PFSK-1 (cell line): ENCODE measurements at regions not wholly inside any gene's neighbourhood (a gene's known extent, or its start where the extent isn't known, plus 50 kb on each side); places are given as distances from the start of the nearest gene placed in this dataset.

ENCODE experiments used
- FOXP2 ChIP-seq: optimal IDR thresholded peaks from 2 replicates; pipeline ENCODE3; 2011; ENCODE audit warnings: borderline replicate concordance, control low read depth, inconsistent platforms; ENCODE audit not compliant: insufficient read depth; ENCODE audit errors: extremely low read length, extremely low read depth
- POLR2AphosphoS5 ChIP-seq: IDR thresholded peaks from 2 replicates; pipeline ENCODE4 v1.6.1; 2012; ENCODE audit warnings: low read depth, mild to moderate bottlenecking, control low read depth, low read length, moderate library complexity
- SIN3A ChIP-seq: IDR thresholded peaks from 2 replicates; pipeline ENCODE4 v1.6.1; 2012; ENCODE audit warnings: mild to moderate bottlenecking, low read length, moderate library complexity, borderline replicate concordance; ENCODE audit not compliant: insufficient read depth
- TAF1 ChIP-seq: IDR thresholded peaks from 2 replicates; pipeline ENCODE4 v1.6.1; 2012; ENCODE audit warnings: low read length, control low read depth, borderline replicate concordance; ENCODE audit not compliant: insufficient read depth
- TF ChIP-seq, protein P1 (sequence below), 2 experiments: IDR thresholded peaks; 2 replicates each; pipeline versions ENCODE4 v1.6.1 to v1.8.0; 2011 to 2012; ENCODE audit warnings: low read depth in 2 of 2, low read length in 2 of 2, control low read depth in 1 of 2, inconsistent platforms in 1 of 2, mild to moderate bottlenecking in 1 of 2, moderate library complexity in 1 of 2; ENCODE audit not compliant: insufficient read depth in 1 of 2

DNA sequence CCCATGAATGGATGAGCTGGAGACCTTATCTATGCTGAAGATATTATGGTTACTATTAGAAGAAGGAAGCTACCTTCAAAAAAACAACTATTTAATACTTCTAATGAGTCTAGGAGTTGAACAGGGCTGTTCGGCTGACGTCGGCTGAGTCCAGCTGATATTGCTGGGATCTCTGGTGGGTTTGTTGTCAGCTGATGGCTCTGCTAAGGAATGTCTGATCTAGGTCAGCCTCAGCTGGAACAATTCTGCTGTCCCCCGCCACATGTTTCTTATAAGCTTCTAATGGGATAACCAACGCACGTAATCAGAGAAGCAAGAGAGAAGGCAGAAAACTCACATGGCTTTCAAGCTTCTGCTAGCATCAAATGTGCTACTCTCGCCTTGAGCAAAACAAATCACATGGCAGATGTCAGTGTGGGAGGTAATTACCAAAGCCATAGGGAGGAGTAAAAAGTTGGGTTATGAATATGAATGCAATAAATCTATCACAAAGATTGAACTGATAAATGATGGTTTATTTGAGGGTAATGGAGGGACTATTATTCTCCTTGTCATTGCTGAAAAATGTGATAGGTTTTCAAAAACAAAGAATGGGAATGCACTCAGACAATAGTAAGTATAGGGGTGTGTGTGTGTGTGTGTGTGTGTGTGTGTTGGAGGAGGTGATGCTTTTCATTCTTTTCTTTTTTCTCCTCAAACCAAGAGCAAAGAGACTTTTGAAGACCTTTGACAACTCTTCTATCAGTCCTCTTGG, 71.5 kb downstream of the BTBD3 start:
- no peak for TF ChIP-seq POLR2AphosphoS5
- no peak for TF ChIP-seq FOXP2
- TF ChIP-seq, protein P1, sequence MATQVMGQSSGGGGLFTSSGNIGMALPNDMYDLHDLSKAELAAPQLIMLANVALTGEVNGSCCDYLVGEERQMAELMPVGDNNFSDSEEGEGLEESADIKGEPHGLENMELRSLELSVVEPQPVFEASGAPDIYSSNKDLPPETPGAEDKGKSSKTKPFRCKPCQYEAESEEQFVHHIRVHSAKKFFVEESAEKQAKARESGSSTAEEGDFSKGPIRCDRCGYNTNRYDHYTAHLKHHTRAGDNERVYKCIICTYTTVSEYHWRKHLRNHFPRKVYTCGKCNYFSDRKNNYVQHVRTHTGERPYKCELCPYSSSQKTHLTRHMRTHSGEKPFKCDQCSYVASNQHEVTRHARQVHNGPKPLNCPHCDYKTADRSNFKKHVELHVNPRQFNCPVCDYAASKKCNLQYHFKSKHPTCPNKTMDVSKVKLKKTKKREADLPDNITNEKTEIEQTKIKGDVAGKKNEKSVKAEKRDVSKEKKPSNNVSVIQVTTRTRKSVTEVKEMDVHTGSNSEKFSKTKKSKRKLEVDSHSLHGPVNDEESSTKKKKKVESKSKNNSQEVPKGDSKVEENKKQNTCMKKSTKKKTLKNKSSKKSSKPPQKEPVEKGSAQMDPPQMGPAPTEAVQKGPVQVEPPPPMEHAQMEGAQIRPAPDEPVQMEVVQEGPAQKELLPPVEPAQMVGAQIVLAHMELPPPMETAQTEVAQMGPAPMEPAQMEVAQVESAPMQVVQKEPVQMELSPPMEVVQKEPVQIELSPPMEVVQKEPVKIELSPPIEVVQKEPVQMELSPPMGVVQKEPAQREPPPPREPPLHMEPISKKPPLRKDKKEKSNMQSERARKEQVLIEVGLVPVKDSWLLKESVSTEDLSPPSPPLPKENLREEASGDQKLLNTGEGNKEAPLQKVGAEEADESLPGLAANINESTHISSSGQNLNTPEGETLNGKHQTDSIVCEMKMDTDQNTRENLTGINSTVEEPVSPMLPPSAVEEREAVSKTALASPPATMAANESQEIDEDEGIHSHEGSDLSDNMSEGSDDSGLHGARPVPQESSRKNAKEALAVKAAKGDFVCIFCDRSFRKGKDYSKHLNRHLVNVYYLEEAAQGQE (IDR thresholded peaks at IDR 0.05; ENCODE audit: insufficient read depth in 1 of 2, low read depth in 2 of 2, low read length in 2 of 2) = no peak
- no peak for TF ChIP-seq SIN3A
- TF ChIP-seq TAF1 = no peak

DNA sequence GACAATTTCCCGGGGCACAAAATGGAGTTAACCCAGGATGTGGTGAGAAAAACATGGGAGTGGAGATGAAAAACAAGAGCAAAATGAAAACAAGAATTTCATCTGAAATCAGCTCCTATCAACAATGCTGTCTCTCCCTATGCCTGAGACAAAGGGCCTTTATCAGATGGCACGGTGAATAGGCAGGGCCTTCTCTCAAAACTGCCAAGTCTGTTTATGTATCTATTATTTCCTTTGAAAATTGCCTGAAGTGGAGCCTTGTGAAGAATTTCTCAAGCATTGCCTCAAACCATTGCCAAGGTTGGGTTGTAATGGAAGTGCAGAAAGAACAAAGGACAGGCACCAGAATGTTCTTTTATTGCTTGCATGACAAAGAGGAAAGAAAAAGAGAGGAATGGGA, 74.7 kb downstream of the BTBD3 start:
- TF ChIP-seq FOXP2 = no peak
- TF ChIP-seq SIN3A = no peak
- no peak for TF ChIP-seq POLR2AphosphoS5
- TF ChIP-seq TAF1 = no peak
- TF ChIP-seq, protein P1 (IDR thresholded peaks at IDR 0.05; ENCODE audit: insufficient read depth in 1 of 2, low read depth in 2 of 2, low read length in 2 of 2) = no peak

DNA sequence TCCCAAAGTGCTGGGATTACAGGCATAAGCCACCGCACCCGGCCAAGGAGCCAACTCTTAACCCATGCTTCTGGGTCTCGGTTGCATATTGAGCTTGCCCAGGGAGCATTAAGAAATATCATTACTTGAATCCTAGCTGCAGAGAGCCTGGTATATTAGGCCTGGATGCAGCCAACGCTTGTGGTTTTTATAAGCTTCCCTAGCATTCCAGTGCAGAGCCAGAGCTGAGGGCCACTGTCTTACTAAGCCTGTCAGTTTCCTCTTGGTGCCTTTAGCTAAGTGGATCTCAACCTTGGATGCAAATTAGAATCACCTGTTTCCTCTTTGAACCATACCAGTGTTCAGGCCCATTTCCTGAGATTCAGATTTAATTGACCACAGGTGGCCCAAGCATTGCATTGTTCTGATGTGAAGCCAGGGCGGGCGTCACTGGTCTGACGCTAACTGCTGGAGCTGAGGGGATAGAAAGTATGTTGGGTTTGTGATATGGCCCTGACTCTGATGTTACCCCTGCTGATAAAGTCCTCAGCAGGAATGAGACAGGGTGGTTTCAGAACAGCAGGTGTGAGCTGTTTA, 76.3 kb downstream of the BTBD3 start:
- TF ChIP-seq SIN3A (no peak), POLR2AphosphoS5 (no peak), FOXP2 (no peak), TAF1 (no peak)
- TF ChIP-seq, protein P1 (IDR thresholded peaks at IDR 0.05; ENCODE audit: insufficient read depth in 1 of 2, low read depth in 2 of 2, low read length in 2 of 2) = no peak

DNA sequence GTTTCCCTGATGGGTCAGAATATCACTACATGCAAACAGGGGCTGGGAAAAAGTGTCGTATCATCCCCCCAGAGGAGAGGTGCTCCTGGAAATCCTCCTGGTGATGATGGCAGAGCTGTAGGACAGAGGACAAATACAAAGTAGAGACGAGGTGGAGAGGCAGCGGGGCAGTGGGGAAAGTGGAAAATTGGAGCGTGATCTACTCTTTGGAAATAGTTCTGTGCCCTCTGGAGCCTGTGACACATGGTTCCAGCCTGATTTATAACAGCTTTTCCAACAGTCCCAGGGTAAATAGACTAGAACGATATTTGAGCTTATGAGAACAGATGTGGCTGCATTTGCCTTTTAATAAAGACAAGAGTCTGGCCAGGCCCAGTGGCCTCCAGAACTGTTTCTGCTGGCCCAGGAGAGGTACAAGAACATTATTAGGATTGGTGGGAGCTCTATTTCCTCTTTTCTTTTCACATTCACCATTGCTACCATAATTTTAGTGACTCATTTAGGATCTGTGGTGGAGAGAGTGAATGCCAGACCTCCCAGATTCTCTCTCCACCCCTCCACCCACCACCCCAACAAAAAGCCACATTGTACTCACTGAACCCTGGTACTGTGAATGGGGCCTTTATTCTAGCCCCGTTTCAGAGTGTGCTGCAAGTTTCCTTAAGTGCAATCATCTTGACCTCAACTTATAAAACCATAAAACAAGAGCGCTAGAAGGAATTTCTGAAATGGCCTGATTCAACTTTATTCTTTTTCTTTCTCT, 78.3 kb downstream of the BTBD3 start:
- no peak for TF ChIP-seq FOXP2
- no peak for TF ChIP-seq TAF1
- no peak for TF ChIP-seq POLR2AphosphoS5
- TF ChIP-seq SIN3A = no peak
- TF ChIP-seq, protein P1 (IDR thresholded peaks at IDR 0.05; ENCODE audit: insufficient read depth in 1 of 2, low read depth in 2 of 2, low read length in 2 of 2) = no peak
